Spleen (tissue), 11 donors: ENCODE measurements at regions not wholly inside any gene's neighbourhood (a gene's known extent, or its start where the extent isn't known, plus 50 kb on each side); places are given as distances from the start of the nearest gene placed in this dataset.

Source experiments
- DNase-seq: peaks from one replicate; pipeline ENCODE4 v3.0.0-alpha.2; 2020
- H3K27ac ChIP-seq, 8 donors: fragments of 200-600 bp; sonication (generic) in 7 of 8; 1 replicate in 4 of 8; 2 replicates in 4 of 8; pipeline versions ENCODE4 v1.5.0 to v1.8.0; 2016 to 2021; ENCODE audit warnings: inconsistent platforms in 4 of 8, mild to moderate bottlenecking in 4 of 8, moderate library complexity in 1 of 8
- H3K27me3 ChIP-seq, 7 donors: fragments of 200-600 bp; sonication (generic) in 6 of 7; replicated peaks in 1 of 7; 1 replicate in 4 of 7; 2 replicates in 3 of 7; pipeline versions ENCODE4 v1.5.0 to v1.8.0; 2016 to 2021; ENCODE audit warnings: inconsistent platforms in 3 of 7, mild to moderate bottlenecking in 1 of 7
- H3K36me3 ChIP-seq, 6 donors: fragments of 200-600 bp; sonication (generic) in 5 of 6; 1 replicate in 4 of 6; 2 replicates in 2 of 6; pipeline versions ENCODE4 v1.5.0 to v1.8.0; 2016 to 2021; ENCODE audit warnings: inconsistent platforms in 2 of 6
- H3K4me1 ChIP-seq, 6 donors: fragments of 200-600 bp; sonication (generic) in 5 of 6; 1 replicate in 3 of 6; 2 replicates in 3 of 6; pipeline versions ENCODE4 v1.5.0 to v1.8.0; 2016 to 2021; ENCODE audit warnings: inconsistent platforms in 3 of 6
- H3K4me3 ChIP-seq, 8 donors: fragments of 200-600 bp; sonication (generic) in 7 of 8; 1 replicate in 4 of 8; 2 replicates in 4 of 8; pipeline versions ENCODE4 v1.5.0 to v1.8.0; 2016 to 2021; ENCODE audit warnings: inconsistent platforms in 4 of 8, mild to moderate bottlenecking in 4 of 8, moderate library complexity in 2 of 8
- H3K9me3 ChIP-seq, 8 donors: fragments of 200-600 bp; sonication (generic) in 7 of 8; 1 replicate in 4 of 8; 2 replicates in 4 of 8; pipeline versions ENCODE4 v1.5.0 to v1.8.0; 2016 to 2021; ENCODE audit warnings: inconsistent platforms in 4 of 8
- CTCF ChIP-seq, 11 experiments: fragments of 200-600 bp in 7 of 11; fragments of 450-650 bp in 4 of 11; sonication (generic) in 4 of 11; IDR thresholded peaks in 8 of 11; conservative IDR thresholded peaks in 3 of 11; 1 replicate in 7 of 11; 2 replicates in 4 of 11; pipeline versions ENCODE4 v1.4.0 to v1.8.0; 2016 to 2021; ENCODE audit warnings: antibody characterized with exemption in 11 of 11, inconsistent platforms in 4 of 11, mild to moderate bottlenecking in 1 of 11
- POLR2A ChIP-seq, 3 donors: fragments of 450-650 bp; IDR thresholded peaks; one replicate each; pipeline ENCODE4 v1.5.1; 2017; ENCODE audit warnings: antibody characterized with exemption in 3 of 3, mild to moderate bottlenecking in 1 of 3
- POLR2AphosphoS5 ChIP-seq, 3 donors: sonication (generic); formaldehyde crosslinking; IDR thresholded peaks; one replicate each; pipeline ENCODE4 v1.5.1; 2017; ENCODE audit warnings: antibody characterized with exemption in 3 of 3
- WGBS, 5 donors: extraction: QIAGEN DNeasy Blood & Tissue Kit in 3 of 5; methylation state at CpG; one replicate each; pipeline versions ENCODE4 v1.1.5 to v1.1.7; 2013 to 2018; 5-methylcytosine and 5-hydroxymethylcytosine counted together
- intact Hi-C: fragments of 100-400 bp; cut with DNase I; formaldehyde crosslinking; loops from one replicate; pipeline ENCODE4 v1.15.0; 2023; ENCODE audit warnings: low total_unique reads
- donor health status: healthy with polysubstance abuse.
- donor health status: DM: no; HTN: no; CAD: no; lungs with moderate emphysema.
- donor health status: DM: no; HTN: no; CAD: no.
- donor health status: Bipolar disorder and iron deficiency.
- donor health status: healthy.
- donor health status: DM: no; HTN: no; CAD: no.
- donor health status: DM: yes; HTN: yes; CAD: no.

- Histone ChIP-seq H3K4me3 (no peak overlapping the region), H3K9me3 (no peaks in the 10 kb centered on the region), H3K27ac (no peak overlapping the region), H3K27me3 (no peaks in the 10 kb centered on the region), H3K36me3 (no peaks in the 10 kb centered on the region), H3K4me1 (no peaks in the 10 kb centered on the region)
- no peak for DNase-seq
- intact Hi-C loops, result no loop called here
- WGBS, 5 donors, result 92 to 97% (median 96%) methylated on average over 5 of the region's 5 CpGs
- no peak for TF ChIP-seq POLR2AphosphoS5 (IDR thresholded peaks at IDR 0.05)
- TF ChIP-seq CTCF (IDR thresholded peaks at IDR 0.05 in 8 of 11, conservative IDR thresholded peaks at IDR 0.05 in 3 of 11), result no peak
- TF ChIP-seq POLR2A (IDR thresholded peaks at IDR 0.05), result no peak
Measured at GRCh38 chr3:107216229-107216628, 161.0 kb upstream of the CCDC54 start.

- no peak for TF ChIP-seq CTCF (IDR thresholded peaks at IDR 0.05 in 8 of 11, conservative IDR thresholded peaks at IDR 0.05 in 3 of 11)
- TF ChIP-seq POLR2A (IDR thresholded peaks at IDR 0.05), result no peak
- TF ChIP-seq POLR2AphosphoS5 (IDR thresholded peaks at IDR 0.05), result no peak
- H3K27ac ChIP-seq, result no peak overlapping the region
- WGBS, 5 donors, result 92 to 96% (median 95%) methylated on average over 3 of the region's 3 CpGs
- H3K4me3 ChIP-seq, result no peak overlapping the region
- no peak for DNase-seq
- no peaks in the 10 kb centered on the region for H3K36me3 ChIP-seq
- intact Hi-C loops, result no loop called here
- no peaks in the 10 kb centered on the region for H3K9me3 ChIP-seq
- no peaks in the 10 kb centered on the region for H3K27me3 ChIP-seq
- no peaks in the 10 kb centered on the region for H3K4me1 ChIP-seq
Measured at GRCh38 chr3:107216711-107217110, 160.5 kb upstream of the CCDC54 start.

GRCh38 chr3:107217172-107217571 is 160.1 kb upstream of the CCDC54 start:
- Histone ChIP-seq H3K9me3 (no peaks in the 10 kb centered on the region), H3K27ac (no peak overlapping the region), H3K27me3 (no peaks in the 10 kb centered on the region), H3K4me3 (no peak overlapping the region), H3K4me1 (no peaks in the 10 kb centered on the region), H3K36me3 (no peaks in the 10 kb centered on the region)
- DNase-seq, result no peak
- TF ChIP-seq POLR2AphosphoS5 (IDR thresholded peaks at IDR 0.05), result no peak
- no peak for TF ChIP-seq CTCF (IDR thresholded peaks at IDR 0.05 in 8 of 11, conservative IDR thresholded peaks at IDR 0.05 in 3 of 11)
- no peak for TF ChIP-seq POLR2A (IDR thresholded peaks at IDR 0.05)
- 93 to 99% (median 95%) methylated on average over 5 of the region's 5 CpGs for WGBS, 5 donors
- intact Hi-C loops, result no loop called here

- Histone ChIP-seq H3K4me3 (no peak overlapping the region), H3K4me1 (no peaks in the 10 kb centered on the region), H3K36me3 (no peaks in the 10 kb centered on the region), H3K9me3 (no peaks in the 10 kb centered on the region), H3K27ac (no peak overlapping the region), H3K27me3 (no peaks in the 10 kb centered on the region)
- DNase-seq, result no peak
- TF ChIP-seq POLR2A (IDR thresholded peaks at IDR 0.05) (no peak), CTCF (IDR thresholded peaks at IDR 0.05 in 8 of 11, conservative IDR thresholded peaks at IDR 0.05 in 3 of 11) (no peak), POLR2AphosphoS5 (IDR thresholded peaks at IDR 0.05) (no peak)
- intact Hi-C loops, result no loop called here
- 87 to 96% (median 90%) methylated on average over 5 of the region's 5 CpGs for WGBS, 5 donors
Measured at GRCh38 chr3:107218864-107219269, 158.4 kb upstream of the CCDC54 start.
